Mammary epithelial cell (primary cell): ENCODE measurements at regions not wholly inside any gene's neighbourhood (a gene's known extent, or its start where the extent isn't known, plus 50 kb on each side); places are given as distances from the start of the nearest gene placed in this dataset.

Experiments used
- CTCF ChIP-seq, 2 donors: IDR thresholded peaks in 1 of 2; conservative IDR thresholded peaks in 1 of 2; 2 replicates each; pipeline ENCODE4 v1.5.1; 2011 to 2012; ENCODE audit warnings: inconsistent platforms in 2 of 2, low read length in 2 of 2, mild to moderate bottlenecking in 2 of 2, control low read depth in 1 of 2, low read depth in 1 of 2; ENCODE audit not compliant: insufficient read depth in 1 of 2; ENCODE audit errors: extremely low read depth in 1 of 2
- EZH2 ChIP-seq: IDR thresholded peaks from 2 replicates; pipeline ENCODE4 v1.6.1; 2012; ENCODE audit warnings: low read length, inconsistent platforms, borderline replicate concordance

- TF ChIP-seq CTCF (conservative IDR thresholded peaks at IDR 0.05 in 1 of 2, IDR thresholded peaks at IDR 0.05 in 1 of 2; ENCODE audit: extremely low read depth in 1 of 2, insufficient read depth in 1 of 2, low read depth in 1 of 2, low read length in 2 of 2): no peak
- TF ChIP-seq EZH2: no peak
Observed at GRCh38 chr6:169376458-169376857, 122.8 kb upstream of the THBS2 start.
